ENCODE measurements at regions not wholly inside any gene's neighbourhood (a gene's known extent, or its start where the extent isn't known, plus 50 kb on each side); places are given as distances from the start of the nearest gene placed in this dataset.

GRCh38 chr5:8750100-8750499, 795.8 kb downstream of the SEMA5A start:
- TF ChIP-seq CTCF (IDR thresholded peaks at IDR 0.05; ENCODE audit: low read length) (no peak), EZH2 (IDR thresholded peaks at IDR 0.05; ENCODE audit: borderline replicate concordance, low read length) (no peak)

Data from OCI-LY1 (cell line).